ENCODE measurements at regions not wholly inside any gene's neighbourhood (a gene's known extent, or its start where the extent isn't known, plus 50 kb on each side); places are given as distances from the start of the nearest gene placed in this dataset.

DNA sequence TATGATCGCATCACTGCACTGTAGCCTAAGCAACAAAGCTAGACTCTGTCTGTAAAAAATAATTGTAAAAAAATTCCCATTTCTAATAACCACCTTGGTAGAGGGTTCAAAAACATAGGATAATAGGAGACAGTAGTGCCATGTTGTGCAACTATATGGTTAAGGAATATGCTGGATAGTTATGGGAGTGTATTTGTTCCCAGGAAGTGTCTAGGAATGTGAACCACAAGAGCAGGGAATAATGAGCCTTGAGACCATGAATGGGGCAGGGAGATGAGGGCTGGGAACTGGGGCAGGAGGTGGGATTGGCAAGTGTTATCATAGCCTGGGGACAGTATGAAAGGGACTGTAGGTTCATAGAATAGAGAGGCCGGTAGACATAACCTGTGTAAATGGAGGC is 50.4 kb downstream of the RUSC2 start:
- no peak for DNase-seq
- Histone ChIP-seq H3K4me3 (no peak overlapping the region), H3K9ac (ENCODE audit: insufficient read depth in 1 of 2, low read length in 2 of 2) (no peak overlapping the region), H3K27me3 (ENCODE audit: control insufficient read depth in 3 of 3, insufficient read depth in 3 of 3, low read length in 2 of 3) (no peaks in the 10 kb centered on the region), H3K4me1 (ENCODE audit: control insufficient read depth in 5 of 5, insufficient read depth in 5 of 5, low read length in 5 of 5) (peaks cover 15 to 27% (median 24%) of the 10 kb centered on the region in 5 donors), H3K27ac (ENCODE audit: low read depth in 1 of 2, low read length in 1 of 2) (peak overlapping the region in 1 of 2 donors; percentile 1), H3K9me3 (ENCODE audit: control insufficient read depth in 4 of 4, insufficient read depth in 3 of 4, low read length in 3 of 4) (no peaks in the 10 kb centered on the region), H3K36me3 (ENCODE audit: control insufficient read depth in 4 of 4, insufficient read depth in 4 of 4, low read length in 4 of 4) (no peaks in the 10 kb centered on the region)
- TF ChIP-seq, protein P1, sequence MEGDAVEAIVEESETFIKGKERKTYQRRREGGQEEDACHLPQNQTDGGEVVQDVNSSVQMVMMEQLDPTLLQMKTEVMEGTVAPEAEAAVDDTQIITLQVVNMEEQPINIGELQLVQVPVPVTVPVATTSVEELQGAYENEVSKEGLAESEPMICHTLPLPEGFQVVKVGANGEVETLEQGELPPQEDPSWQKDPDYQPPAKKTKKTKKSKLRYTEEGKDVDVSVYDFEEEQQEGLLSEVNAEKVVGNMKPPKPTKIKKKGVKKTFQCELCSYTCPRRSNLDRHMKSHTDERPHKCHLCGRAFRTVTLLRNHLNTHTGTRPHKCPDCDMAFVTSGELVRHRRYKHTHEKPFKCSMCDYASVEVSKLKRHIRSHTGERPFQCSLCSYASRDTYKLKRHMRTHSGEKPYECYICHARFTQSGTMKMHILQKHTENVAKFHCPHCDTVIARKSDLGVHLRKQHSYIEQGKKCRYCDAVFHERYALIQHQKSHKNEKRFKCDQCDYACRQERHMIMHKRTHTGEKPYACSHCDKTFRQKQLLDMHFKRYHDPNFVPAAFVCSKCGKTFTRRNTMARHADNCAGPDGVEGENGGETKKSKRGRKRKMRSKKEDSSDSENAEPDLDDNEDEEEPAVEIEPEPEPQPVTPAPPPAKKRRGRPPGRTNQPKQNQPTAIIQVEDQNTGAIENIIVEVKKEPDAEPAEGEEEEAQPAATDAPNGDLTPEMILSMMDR (IDR thresholded peaks at IDR 0.05; ENCODE audit: control extremely low read depth, extremely low read depth) = no peak
- ATAC-seq (ENCODE audit: insufficient read depth, low FRiP score) = no peak
- 96 to 97% methylated on average over 2 of the region's 2 CpGs for WGBS, 2 donors

DNA sequence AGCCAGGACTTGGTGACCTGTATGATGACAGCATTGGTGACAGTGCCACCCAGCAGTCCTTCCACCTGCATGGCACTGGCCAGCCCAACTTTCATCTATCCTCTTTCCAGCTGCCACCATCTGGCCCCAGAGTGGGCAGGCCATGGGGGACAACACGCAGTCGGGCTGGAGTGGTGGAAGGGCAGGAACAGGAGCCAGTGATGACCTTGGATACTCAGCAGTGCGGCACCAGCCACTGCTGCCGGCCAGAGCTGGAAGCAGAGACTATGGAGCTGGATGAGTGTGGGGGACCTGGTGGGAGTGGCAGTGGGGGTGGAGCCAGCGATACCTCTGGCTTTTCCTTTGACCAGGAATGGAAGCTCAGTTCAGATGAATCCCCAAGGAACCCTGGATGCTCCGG is 56.9 kb downstream of the RUSC2 start:
- no peak overlapping the region for H3K9ac ChIP-seq (ENCODE audit: insufficient read depth in 1 of 2, low read length in 2 of 2)

DNA sequence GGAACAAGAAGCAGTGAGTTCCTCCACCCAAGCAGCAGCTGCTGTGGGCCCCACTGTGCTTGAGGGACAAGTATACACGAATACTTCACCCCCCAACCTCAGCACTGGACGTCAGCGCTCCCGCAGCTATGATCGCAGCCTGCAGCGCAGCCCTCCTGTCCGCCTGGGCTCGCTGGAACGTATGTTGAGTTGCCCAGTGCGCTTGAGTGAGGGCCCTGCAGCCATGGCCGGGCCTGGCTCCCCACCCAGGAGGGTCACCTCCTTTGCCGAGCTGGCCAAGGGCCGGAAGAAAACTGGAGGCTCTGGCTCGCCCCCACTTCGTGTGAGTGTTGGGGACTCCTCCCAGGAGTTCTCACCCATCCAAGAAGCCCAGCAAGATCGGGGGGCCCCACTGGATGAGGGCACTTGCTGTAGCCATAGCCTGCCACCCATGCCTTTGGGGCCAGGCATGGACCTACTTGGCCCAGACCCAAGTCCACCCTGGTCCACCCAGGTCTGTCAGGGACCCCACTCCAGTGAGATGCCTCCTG is 57.1 kb upstream of the TESK1 start:
- H3K27me3 ChIP-seq (ENCODE audit: control insufficient read depth in 3 of 3, insufficient read depth in 3 of 3, low read length in 2 of 3) = no peaks in the 10 kb centered on the region
- DNase-seq (no peak), ATAC-seq (ENCODE audit: insufficient read depth, low FRiP score) (no peak)
- peaks cover 0 to 8% (median 0%) of the 10 kb centered on the region in 5 donors for H3K4me1 ChIP-seq (ENCODE audit: control insufficient read depth in 5 of 5, insufficient read depth in 5 of 5, low read length in 5 of 5)
- H3K9me3 ChIP-seq (ENCODE audit: control insufficient read depth in 4 of 4, insufficient read depth in 3 of 4, low read length in 3 of 4) = no peaks in the 10 kb centered on the region
- peaks cover 8 to 20% (median 9%) of the 10 kb centered on the region in 4 donors for H3K36me3 ChIP-seq (ENCODE audit: control insufficient read depth in 4 of 4, insufficient read depth in 4 of 4, low read length in 4 of 4)
- TF ChIP-seq, protein P1 (IDR thresholded peaks at IDR 0.05; ENCODE audit: control extremely low read depth, extremely low read depth) = no peak
- H3K4me3 ChIP-seq = no peak overlapping the region
- 96% methylated on average over 16 of the region's 16 CpGs for WGBS, 2 donors
- no peak overlapping the region for H3K27ac ChIP-seq (ENCODE audit: low read depth in 1 of 2, low read length in 1 of 2)
- no peak overlapping the region for H3K9ac ChIP-seq (ENCODE audit: insufficient read depth in 1 of 2, low read length in 2 of 2)

More for the DNA sequence above, 56.9 kb downstream of the RUSC2 start:
- peaks cover 8 to 20% (median 9%) of the 10 kb centered on the region in 4 donors for H3K36me3 ChIP-seq (ENCODE audit: control insufficient read depth in 4 of 4, insufficient read depth in 4 of 4, low read length in 4 of 4)
- no peaks in the 10 kb centered on the region for H3K27me3 ChIP-seq (ENCODE audit: control insufficient read depth in 3 of 3, insufficient read depth in 3 of 3, low read length in 2 of 3)
- 96 to 98% methylated on average over 6 of the region's 6 CpGs for WGBS, 2 donors
- TF ChIP-seq, protein P1 (IDR thresholded peaks at IDR 0.05; ENCODE audit: control extremely low read depth, extremely low read depth) = no peak
- H3K4me3 ChIP-seq = no peak overlapping the region
- ATAC-seq (ENCODE audit: insufficient read depth, low FRiP score) (no peak), DNase-seq (no peak)
- no peaks in the 10 kb centered on the region for H3K9me3 ChIP-seq (ENCODE audit: control insufficient read depth in 4 of 4, insufficient read depth in 3 of 4, low read length in 3 of 4)
- peaks cover 0 to 8% (median 0%) of the 10 kb centered on the region in 5 donors for H3K4me1 ChIP-seq (ENCODE audit: control insufficient read depth in 5 of 5, insufficient read depth in 5 of 5, low read length in 5 of 5)
- H3K27ac ChIP-seq (ENCODE audit: low read depth in 1 of 2, low read length in 1 of 2) = no peak overlapping the region

DNA sequence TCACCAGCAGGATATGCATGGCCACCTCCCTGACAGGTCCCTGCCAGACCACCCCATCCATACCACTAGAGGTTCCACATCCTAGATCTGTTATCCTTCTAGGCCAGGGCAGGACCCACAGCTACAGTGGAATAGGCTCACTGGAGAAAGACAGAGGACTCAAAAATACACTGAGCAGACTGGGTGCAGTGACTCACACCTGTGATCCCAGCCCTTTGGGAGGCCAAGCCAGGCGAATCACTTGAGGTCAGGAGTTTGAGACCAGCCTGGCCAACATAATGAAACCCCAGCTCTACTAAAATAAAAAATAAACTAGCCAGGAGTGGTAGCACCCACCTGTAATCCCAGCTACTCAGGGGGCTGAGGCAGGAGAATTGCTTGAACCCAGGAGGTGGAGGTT is 56.5 kb upstream of the TESK1 start:
- no peak overlapping the region for H3K27ac ChIP-seq (ENCODE audit: low read depth in 1 of 2, low read length in 1 of 2)
- H3K4me1 ChIP-seq (ENCODE audit: control insufficient read depth in 5 of 5, insufficient read depth in 5 of 5, low read length in 5 of 5) = peaks cover 0 to 7% (median 0%) of the 10 kb centered on the region in 5 donors
- peaks cover 8 to 20% (median 9%) of the 10 kb centered on the region in 4 donors for H3K36me3 ChIP-seq (ENCODE audit: control insufficient read depth in 4 of 4, insufficient read depth in 4 of 4, low read length in 4 of 4)
- 83 to 90% methylated on average over 1 of the region's 1 CpG for WGBS, 2 donors
- H3K27me3 ChIP-seq (ENCODE audit: control insufficient read depth in 3 of 3, insufficient read depth in 3 of 3, low read length in 2 of 3) = no peaks in the 10 kb centered on the region
- TF ChIP-seq, protein P1 (IDR thresholded peaks at IDR 0.05; ENCODE audit: control extremely low read depth, extremely low read depth) = no peak
- H3K9me3 ChIP-seq (ENCODE audit: control insufficient read depth in 4 of 4, insufficient read depth in 3 of 4, low read length in 3 of 4) = no peaks in the 10 kb centered on the region
- ATAC-seq (ENCODE audit: insufficient read depth, low FRiP score) (no peak), DNase-seq (no peak)
- H3K9ac ChIP-seq (ENCODE audit: insufficient read depth in 1 of 2, low read length in 2 of 2) = no peak overlapping the region
- H3K4me3 ChIP-seq = no peak overlapping the region
